ENCODE measurements at regions not wholly inside any gene's neighbourhood (a gene's known extent, or its start where the extent isn't known, plus 50 kb on each side); places are given as distances from the start of the nearest gene placed in this dataset.

- Histone ChIP-seq H3K4me1 (ENCODE audit: control insufficient read depth in 4 of 4, insufficient read depth in 4 of 4, low read length in 3 of 4) (no peaks in the 10 kb centered on the region), H3K27ac (ENCODE audit: low read depth in 1 of 2, low read length in 2 of 2) (no peak overlapping the region), H3K9ac (ENCODE audit: low read depth in 1 of 2, low read length in 2 of 2) (no peak overlapping the region), H3K27me3 (ENCODE audit: control insufficient read depth in 4 of 4, insufficient read depth in 4 of 4, low read length in 3 of 4) (no peaks in the 10 kb centered on the region), H3K4me3 (ENCODE audit: low read depth in 1 of 3, low read length in 3 of 3) (no peak overlapping the region), H3K9me3 (ENCODE audit: control insufficient read depth in 4 of 4, low read length in 3 of 4) (no peaks in the 10 kb centered on the region), H3K36me3 (ENCODE audit: control insufficient read depth in 4 of 4, insufficient read depth in 3 of 4, low read depth in 1 of 4, low read length in 3 of 4) (no peaks in the 10 kb centered on the region)
- 81% methylated on average over 2 of the region's 2 CpGs for WGBS
- no peak for TF ChIP-seq FOXA2 (IDR thresholded peaks at IDR 0.05)
- no peak for TF ChIP-seq GABPA (IDR thresholded peaks at IDR 0.05 in 1 of 2, conservative IDR thresholded peaks at IDR 0.05 in 1 of 2)
- TF ChIP-seq NR2F2 (IDR thresholded peaks at IDR 0.05), result no peak
- TF ChIP-seq, protein P1, sequence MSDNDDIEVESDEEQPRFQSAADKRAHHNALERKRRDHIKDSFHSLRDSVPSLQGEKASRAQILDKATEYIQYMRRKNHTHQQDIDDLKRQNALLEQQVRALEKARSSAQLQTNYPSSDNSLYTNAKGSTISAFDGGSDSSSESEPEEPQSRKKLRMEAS (IDR thresholded peaks at IDR 0.05), result no peak
- TF ChIP-seq, protein P2, sequence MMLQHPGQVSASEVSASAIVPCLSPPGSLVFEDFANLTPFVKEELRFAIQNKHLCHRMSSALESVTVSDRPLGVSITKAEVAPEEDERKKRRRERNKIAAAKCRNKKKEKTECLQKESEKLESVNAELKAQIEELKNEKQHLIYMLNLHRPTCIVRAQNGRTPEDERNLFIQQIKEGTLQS (IDR thresholded peaks at IDR 0.05), result no peak
- TF ChIP-seq, protein P3, sequence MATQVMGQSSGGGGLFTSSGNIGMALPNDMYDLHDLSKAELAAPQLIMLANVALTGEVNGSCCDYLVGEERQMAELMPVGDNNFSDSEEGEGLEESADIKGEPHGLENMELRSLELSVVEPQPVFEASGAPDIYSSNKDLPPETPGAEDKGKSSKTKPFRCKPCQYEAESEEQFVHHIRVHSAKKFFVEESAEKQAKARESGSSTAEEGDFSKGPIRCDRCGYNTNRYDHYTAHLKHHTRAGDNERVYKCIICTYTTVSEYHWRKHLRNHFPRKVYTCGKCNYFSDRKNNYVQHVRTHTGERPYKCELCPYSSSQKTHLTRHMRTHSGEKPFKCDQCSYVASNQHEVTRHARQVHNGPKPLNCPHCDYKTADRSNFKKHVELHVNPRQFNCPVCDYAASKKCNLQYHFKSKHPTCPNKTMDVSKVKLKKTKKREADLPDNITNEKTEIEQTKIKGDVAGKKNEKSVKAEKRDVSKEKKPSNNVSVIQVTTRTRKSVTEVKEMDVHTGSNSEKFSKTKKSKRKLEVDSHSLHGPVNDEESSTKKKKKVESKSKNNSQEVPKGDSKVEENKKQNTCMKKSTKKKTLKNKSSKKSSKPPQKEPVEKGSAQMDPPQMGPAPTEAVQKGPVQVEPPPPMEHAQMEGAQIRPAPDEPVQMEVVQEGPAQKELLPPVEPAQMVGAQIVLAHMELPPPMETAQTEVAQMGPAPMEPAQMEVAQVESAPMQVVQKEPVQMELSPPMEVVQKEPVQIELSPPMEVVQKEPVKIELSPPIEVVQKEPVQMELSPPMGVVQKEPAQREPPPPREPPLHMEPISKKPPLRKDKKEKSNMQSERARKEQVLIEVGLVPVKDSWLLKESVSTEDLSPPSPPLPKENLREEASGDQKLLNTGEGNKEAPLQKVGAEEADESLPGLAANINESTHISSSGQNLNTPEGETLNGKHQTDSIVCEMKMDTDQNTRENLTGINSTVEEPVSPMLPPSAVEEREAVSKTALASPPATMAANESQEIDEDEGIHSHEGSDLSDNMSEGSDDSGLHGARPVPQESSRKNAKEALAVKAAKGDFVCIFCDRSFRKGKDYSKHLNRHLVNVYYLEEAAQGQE (IDR thresholded peaks at IDR 0.05), result no peak
- no peak for TF ChIP-seq SP1 (IDR thresholded peaks at IDR 0.05)
- no peak for TF ChIP-seq JUND (IDR thresholded peaks at IDR 0.05)
- TF ChIP-seq, protein P4, sequence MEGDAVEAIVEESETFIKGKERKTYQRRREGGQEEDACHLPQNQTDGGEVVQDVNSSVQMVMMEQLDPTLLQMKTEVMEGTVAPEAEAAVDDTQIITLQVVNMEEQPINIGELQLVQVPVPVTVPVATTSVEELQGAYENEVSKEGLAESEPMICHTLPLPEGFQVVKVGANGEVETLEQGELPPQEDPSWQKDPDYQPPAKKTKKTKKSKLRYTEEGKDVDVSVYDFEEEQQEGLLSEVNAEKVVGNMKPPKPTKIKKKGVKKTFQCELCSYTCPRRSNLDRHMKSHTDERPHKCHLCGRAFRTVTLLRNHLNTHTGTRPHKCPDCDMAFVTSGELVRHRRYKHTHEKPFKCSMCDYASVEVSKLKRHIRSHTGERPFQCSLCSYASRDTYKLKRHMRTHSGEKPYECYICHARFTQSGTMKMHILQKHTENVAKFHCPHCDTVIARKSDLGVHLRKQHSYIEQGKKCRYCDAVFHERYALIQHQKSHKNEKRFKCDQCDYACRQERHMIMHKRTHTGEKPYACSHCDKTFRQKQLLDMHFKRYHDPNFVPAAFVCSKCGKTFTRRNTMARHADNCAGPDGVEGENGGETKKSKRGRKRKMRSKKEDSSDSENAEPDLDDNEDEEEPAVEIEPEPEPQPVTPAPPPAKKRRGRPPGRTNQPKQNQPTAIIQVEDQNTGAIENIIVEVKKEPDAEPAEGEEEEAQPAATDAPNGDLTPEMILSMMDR (IDR thresholded peaks at IDR 0.05; ENCODE audit: low read depth, low read length, missing input control), result no peak
- no peak for TF ChIP-seq HNF4A (conservative IDR thresholded peaks at IDR 0.05)
- TF ChIP-seq TAF1 (conservative IDR thresholded peaks at IDR 0.05), result no peak
- no peak for TF ChIP-seq HNF4G (IDR thresholded peaks at IDR 0.05)
- no peak for TF ChIP-seq RAD21 (IDR thresholded peaks at IDR 0.05)
- no peak for TF ChIP-seq FOXA1 (IDR thresholded peaks at IDR 0.05)
- TF ChIP-seq RXRA (IDR thresholded peaks at IDR 0.05), result no peak
- TF ChIP-seq EGR1 (IDR thresholded peaks at IDR 0.05; ENCODE audit: low read depth in 2 of 2), result no peak
- no peak for TF ChIP-seq YY1 (IDR thresholded peaks at IDR 0.05)
- TF ChIP-seq, protein P5, sequence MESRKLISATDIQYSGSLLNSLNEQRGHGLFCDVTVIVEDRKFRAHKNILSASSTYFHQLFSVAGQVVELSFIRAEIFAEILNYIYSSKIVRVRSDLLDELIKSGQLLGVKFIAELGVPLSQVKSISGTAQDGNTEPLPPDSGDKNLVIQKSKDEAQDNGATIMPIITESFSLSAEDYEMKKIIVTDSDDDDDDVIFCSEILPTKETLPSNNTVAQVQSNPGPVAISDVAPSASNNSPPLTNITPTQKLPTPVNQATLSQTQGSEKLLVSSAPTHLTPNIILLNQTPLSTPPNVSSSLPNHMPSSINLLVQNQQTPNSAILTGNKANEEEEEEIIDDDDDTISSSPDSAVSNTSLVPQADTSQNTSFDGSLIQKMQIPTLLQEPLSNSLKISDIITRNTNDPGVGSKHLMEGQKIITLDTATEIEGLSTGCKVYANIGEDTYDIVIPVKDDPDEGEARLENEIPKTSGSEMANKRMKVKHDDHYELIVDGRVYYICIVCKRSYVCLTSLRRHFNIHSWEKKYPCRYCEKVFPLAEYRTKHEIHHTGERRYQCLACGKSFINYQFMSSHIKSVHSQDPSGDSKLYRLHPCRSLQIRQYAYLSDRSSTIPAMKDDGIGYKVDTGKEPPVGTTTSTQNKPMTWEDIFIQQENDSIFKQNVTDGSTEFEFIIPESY (IDR thresholded peaks at IDR 0.05), result no peak
- DNase-seq (ENCODE audit: low spot score), result no peak
These were observed 847.7 kb upstream of the INTU start for GRCh38 chr4:126784966-126785580.
